HG02642 (cell line): ENCODE measurements at regions not wholly inside any gene's neighbourhood (a gene's known extent, or its start where the extent isn't known, plus 50 kb on each side); places are given as distances from the start of the nearest gene placed in this dataset.

Experiments used
- ATAC-seq: cut with Tn5 transposase; IDR thresholded peaks from one replicate; pipeline ENCODE4 v1.9.1; 2021; ENCODE audit warnings: mild to moderate bottlenecking; ENCODE audit not compliant: unreplicated experiment, poor library complexity

- no peak for ATAC-seq
Observed at GRCh38 chr2:20132990-20133535, 81.6 kb upstream of the LAPTM4A start.

- ATAC-seq = no peak
Observed at GRCh38 chr2:20130821-20131645, 79.6 kb upstream of the LAPTM4A start.

- no peak for ATAC-seq
Observed at GRCh38 chr2:20130160-20130560, 78.7 kb upstream of the LAPTM4A start.

- ATAC-seq = no peak
Observed at GRCh38 chr2:20129331-20130159, 78.1 kb upstream of the LAPTM4A start.

- no peak for ATAC-seq
Observed at GRCh38 chr2:20128506-20129330, 77.3 kb upstream of the LAPTM4A start.

- ATAC-seq = no peak
Observed at GRCh38 chr2:20126469-20126868, 75.0 kb upstream of the LAPTM4A start.

- ATAC-seq = no peak
Observed at GRCh38 chr2:20126040-20126439, 74.6 kb upstream of the LAPTM4A start.

- no peak for ATAC-seq
Observed at GRCh38 chr2:20125616-20126015, 74.2 kb upstream of the LAPTM4A start.

GRCh38 chr2:20125164-20125563 is 73.7 kb upstream of the LAPTM4A start:
- ATAC-seq = no peak

GRCh38 chr2:20123871-20124594 is 72.6 kb upstream of the LAPTM4A start:
- no peak for ATAC-seq

- ATAC-seq = no peak
Observed at GRCh38 chr2:20122864-20123263, 71.4 kb upstream of the LAPTM4A start.

GRCh38 chr2:20120569-20121416 is 69.4 kb upstream of the LAPTM4A start:
- ATAC-seq = no peak

- ATAC-seq = no peak
Observed at GRCh38 chr2:20118051-20118450, 66.6 kb upstream of the LAPTM4A start.

GRCh38 chr2:20115902-20116301 is 64.5 kb upstream of the LAPTM4A start:
- ATAC-seq = no peak

- ATAC-seq = no peak
Observed at GRCh38 chr2:20115374-20115773, 63.9 kb upstream of the LAPTM4A start.

GRCh38 chr2:20113986-20114938 is 62.8 kb upstream of the LAPTM4A start:
- ATAC-seq = no peak

- no peak for ATAC-seq
Observed at GRCh38 chr2:20113004-20113796, 61.8 kb upstream of the LAPTM4A start.
